Liver (tissue), 8 donors: ENCODE measurements at regions not wholly inside any gene's neighbourhood (a gene's known extent, or its start where the extent isn't known, plus 50 kb on each side); places are given as distances from the start of the nearest gene placed in this dataset.

Experiments
- DNase-seq: peaks from one replicate; pipeline ENCODE4 v3.0.0-alpha.2; 2017; ENCODE audit warnings: low spot score
- H3K27ac ChIP-seq, 2 donors: one replicate each; pipeline ENCODE4 v1.7.0; 2013; ENCODE audit warnings: inconsistent platforms in 2 of 2, low read length in 2 of 2, control low read depth in 1 of 2, low read depth in 1 of 2, mild to moderate bottlenecking in 1 of 2
- H3K27me3 ChIP-seq, 4 donors: one replicate each; pipeline versions ENCODE4 v1.6.1 to v1.7.0; 2013; ENCODE audit warnings: low read length in 3 of 4, inconsistent platforms in 1 of 4, mild to moderate bottlenecking in 1 of 4, moderate library complexity in 1 of 4; ENCODE audit not compliant: control insufficient read depth in 4 of 4, insufficient read depth in 4 of 4
- H3K36me3 ChIP-seq, 4 donors: one replicate each; pipeline versions ENCODE4 v1.6.1 to v1.7.0; 2013; ENCODE audit warnings: low read length in 3 of 4, mild to moderate bottlenecking in 3 of 4, low read depth in 1 of 4, moderate library complexity in 1 of 4; ENCODE audit not compliant: control insufficient read depth in 4 of 4, insufficient read depth in 3 of 4
- H3K4me1 ChIP-seq, 4 donors: one replicate each; pipeline versions ENCODE4 v1.6.1 to v1.7.0; 2013; ENCODE audit warnings: low read length in 3 of 4, mild to moderate bottlenecking in 3 of 4, moderate library complexity in 1 of 4; ENCODE audit not compliant: control insufficient read depth in 4 of 4, insufficient read depth in 4 of 4
- H3K4me3 ChIP-seq, 3 donors: one replicate each; pipeline versions ENCODE4 v1.6.1 to v1.7.0; 2013; ENCODE audit warnings: low read length in 3 of 3, control low read depth in 1 of 3, low read depth in 1 of 3, mild to moderate bottlenecking in 1 of 3
- H3K9ac ChIP-seq, 2 donors: one replicate each; pipeline ENCODE4 v1.7.0; 2013; ENCODE audit warnings: low read length in 2 of 2, mild to moderate bottlenecking in 2 of 2, moderate library complexity in 2 of 2, control low read depth in 1 of 2, low read depth in 1 of 2
- H3K9me3 ChIP-seq, 4 donors: one replicate each; pipeline versions ENCODE4 v1.6.1 to v1.7.0; 2013; ENCODE audit warnings: low read length in 3 of 4; ENCODE audit not compliant: control insufficient read depth in 4 of 4
- CTCF ChIP-seq: fragments of 150-350 bp; IDR thresholded peaks from 2 replicates; pipeline ENCODE4 v1.5.1; 2017; ENCODE audit warnings: improper control_type of control experiment, low read depth, low read length; ENCODE audit not compliant: missing input control
- EGR1 ChIP-seq, 2 donors: IDR thresholded peaks; 2 replicates each; pipeline ENCODE4 v1.6.1; 2016 to 2018; ENCODE audit warnings: antibody characterized with exemption in 2 of 2, low read depth in 2 of 2
- FOXA1 ChIP-seq: IDR thresholded peaks from 2 replicates; pipeline ENCODE4 v1.6.1; 2016; ENCODE audit warnings: antibody characterized with exemption
- HNF4A ChIP-seq, 2 donors: conservative IDR thresholded peaks; 2 replicates each; pipeline ENCODE4 v1.6.1; 2016; ENCODE audit warnings: antibody characterized with exemption in 2 of 2, mild to moderate bottlenecking in 2 of 2
- JUND ChIP-seq, 2 donors: IDR thresholded peaks; 2 replicates each; pipeline ENCODE4 v1.6.1; 2016; ENCODE audit warnings: antibody characterized with exemption in 2 of 2
- MAX ChIP-seq: IDR thresholded peaks from 2 replicates; pipeline ENCODE4 v1.6.1; 2016; ENCODE audit warnings: antibody characterized with exemption
- NR2F2 ChIP-seq: IDR thresholded peaks from 2 replicates; pipeline ENCODE4 v1.6.1; 2016; ENCODE audit warnings: antibody characterized with exemption
- RAD21 ChIP-seq, 2 donors: IDR thresholded peaks; 2 replicates each; pipeline ENCODE4 v1.6.1; 2016; ENCODE audit warnings: antibody characterized with exemption in 2 of 2, mild to moderate bottlenecking in 2 of 2
- REST ChIP-seq: IDR thresholded peaks from 2 replicates; pipeline ENCODE4 v1.6.1; 2016; ENCODE audit warnings: antibody characterized with exemption, mild to moderate bottlenecking
- RXRA ChIP-seq, 2 donors: IDR thresholded peaks; 2 replicates each; pipeline ENCODE4 v1.6.1; 2017 to 2018; ENCODE audit warnings: antibody characterized with exemption in 2 of 2, mild to moderate bottlenecking in 1 of 2
- SP1 ChIP-seq: IDR thresholded peaks from 2 replicates; pipeline ENCODE4 v1.6.1; 2018; ENCODE audit warnings: antibody characterized with exemption, mild to moderate bottlenecking
- WGBS: extraction: QIAGEN DNeasy Blood & Tissue Kit; methylation state at CpG from one replicate; pipeline ENCODE4 v1.1.7; 2013; 5-methylcytosine and 5-hydroxymethylcytosine counted together
- donor health status: healthy.
- donor health status: healthy.
- donor health status: healthy.
- donor health status: healthy.
- donor health status: healthy.

GRCh38 chr6:21354805-21355238, 238.7 kb upstream of the SOX4 start:
- Histone ChIP-seq H3K27me3 (no peaks in the 10 kb centered on the region), H3K4me1 (no peaks in the 10 kb centered on the region), H3K36me3 (no peaks in the 10 kb centered on the region), H3K9me3 (no peaks in the 10 kb centered on the region), H3K4me3 (no peak overlapping the region), H3K9ac (no peak overlapping the region), H3K27ac (no peak overlapping the region)
- 43% methylated on average over 3 of the region's 3 CpGs for WGBS
- no peak for DNase-seq
- TF ChIP-seq FOXA1 (no peak), REST (no peak)

GRCh38 chr6:21355638-21356037, 237.9 kb upstream of the SOX4 start:
- Histone ChIP-seq H3K27ac (no peak overlapping the region), H3K4me3 (no peak overlapping the region), H3K9ac (no peak overlapping the region), H3K27me3 (no peaks in the 10 kb centered on the region), H3K36me3 (no peaks in the 10 kb centered on the region), H3K9me3 (no peaks in the 10 kb centered on the region), H3K4me1 (no peaks in the 10 kb centered on the region)
- TF ChIP-seq SP1, result no peak
- TF ChIP-seq MAX, result no peak
- no peak for TF ChIP-seq EGR1 (IDR thresholded peaks at IDR 0.05; ENCODE audit: low read depth in 2 of 2)
- TF ChIP-seq JUND (IDR thresholded peaks at IDR 0.05), result no peak
- no peak for TF ChIP-seq REST
- no peak for TF ChIP-seq RAD21 (IDR thresholded peaks at IDR 0.05)
- no peak for TF ChIP-seq NR2F2
- TF ChIP-seq RXRA (IDR thresholded peaks at IDR 0.05), result no peak
- no peak for TF ChIP-seq CTCF
- no peak for TF ChIP-seq HNF4A (conservative IDR thresholded peaks at IDR 0.05)
- TF ChIP-seq FOXA1, result no peak
- 94% methylated on average over 4 of the region's 4 CpGs for WGBS
- DNase-seq, result no peak
